H1 (cell line): ENCODE measurements at regions not wholly inside any gene's neighbourhood (a gene's known extent, or its start where the extent isn't known, plus 50 kb on each side); places are given as distances from the start of the nearest gene placed in this dataset.

Experiments used
- BRCA1 ChIP-seq: IDR thresholded peaks from 2 replicates; pipeline ENCODE4 v1.6.1; 2012; ENCODE audit warnings: low read depth, low read length, improper control_type of control experiment
- KDM5A ChIP-seq: fragments of 200-600 bp; IDR thresholded peaks from 2 replicates; pipeline ENCODE4 v1.7.1; 2012; ENCODE audit warnings: mild to moderate bottlenecking, low read length, inconsistent platforms, mixed read lengths
- POLR2A ChIP-seq, 2 experiments: IDR thresholded peaks; 1 replicate in 1 of 2; 2 replicates in 1 of 2; pipeline ENCODE4 v1.6.1; 2011; ENCODE audit warnings: low read depth in 2 of 2, low read length in 2 of 2, mild to moderate bottlenecking in 2 of 2; ENCODE audit errors: control extremely low read depth in 1 of 2
- TEAD4 ChIP-seq: IDR thresholded peaks from 2 replicates; pipeline ENCODE4 v1.6.1; 2012; ENCODE audit warnings: low read depth, low read length, inconsistent platforms, mixed read lengths

DNA sequence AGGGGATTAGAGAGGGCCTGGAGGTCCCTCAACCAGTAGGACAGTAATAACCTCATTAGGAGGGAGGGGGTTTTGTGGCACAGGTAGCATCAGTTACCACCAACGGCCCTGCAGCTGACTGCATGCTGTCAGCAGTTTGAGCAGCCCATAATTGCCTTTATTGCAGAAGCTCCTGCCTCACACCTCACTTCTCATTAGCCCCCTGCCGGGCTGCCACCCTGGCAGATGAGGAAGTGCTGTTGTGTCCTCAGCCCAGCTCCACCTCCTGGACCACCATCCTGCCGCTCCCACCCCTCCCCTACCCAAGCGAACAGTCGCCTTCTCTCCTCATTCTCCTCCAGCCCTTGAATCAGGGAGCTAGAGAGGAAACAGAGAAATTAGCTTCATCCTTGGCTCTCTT, 237.4 kb downstream of the LMX1A start (continued):
- TF ChIP-seq POLR2A (IDR thresholded peaks at IDR 0.05; ENCODE audit: control extremely low read depth in 1 of 2, low read depth in 2 of 2, low read length in 2 of 2) (no peak), BRCA1 (no peak), TEAD4 (no peak), KDM5A (no peak)
